HG02763 (cell line): ENCODE measurements at regions not wholly inside any gene's neighbourhood (a gene's known extent, or its start where the extent isn't known, plus 50 kb on each side); places are given as distances from the start of the nearest gene placed in this dataset.

Experiments used
- ATAC-seq: cut with Tn5 transposase; IDR thresholded peaks from one replicate; pipeline ENCODE4 v1.9.1; 2021; ENCODE audit warnings: mild to moderate bottlenecking, moderate library complexity; ENCODE audit not compliant: unreplicated experiment

GRCh38 chr13:103754783-103755182, 688.6 kb upstream of the SLC10A2 start:
- ATAC-seq: no peak

- no peak for ATAC-seq
Observed at GRCh38 chr13:103734837-103735236, 668.6 kb upstream of the SLC10A2 start.

- ATAC-seq: no peak
Observed at GRCh38 chr13:103731959-103732358, 665.7 kb upstream of the SLC10A2 start.

GRCh38 chr13:103730407-103730806, 664.2 kb upstream of the SLC10A2 start:
- no peak for ATAC-seq

- ATAC-seq: no peak
Observed at GRCh38 chr13:103726808-103727207, 660.6 kb upstream of the SLC10A2 start.

- no peak for ATAC-seq
Observed at GRCh38 chr13:103716718-103717117, 650.5 kb upstream of the SLC10A2 start.

GRCh38 chr13:103715335-103715734, 649.1 kb upstream of the SLC10A2 start:
- ATAC-seq: no peak

- no peak for ATAC-seq
Observed at GRCh38 chr13:103703246-103703645, 637.0 kb upstream of the SLC10A2 start.

GRCh38 chr13:103698000-103698399, 631.8 kb upstream of the SLC10A2 start:
- ATAC-seq: no peak

- no peak for ATAC-seq
Observed at GRCh38 chr13:103695320-103695719, 629.1 kb upstream of the SLC10A2 start.

GRCh38 chr13:103694471-103694870, 628.3 kb upstream of the SLC10A2 start:
- ATAC-seq: no peak

GRCh38 chr13:103694033-103694432, 627.8 kb upstream of the SLC10A2 start:
- ATAC-seq: no peak

GRCh38 chr13:103692442-103692841, 626.2 kb upstream of the SLC10A2 start:
- ATAC-seq: no peak

- no peak for ATAC-seq
Observed at GRCh38 chr13:103676329-103676728, 610.1 kb upstream of the SLC10A2 start.

- no peak for ATAC-seq
Observed at GRCh38 chr13:103671547-103671946, 605.3 kb upstream of the SLC10A2 start.

- no peak for ATAC-seq
Observed at GRCh38 chr13:103663996-103664395, 597.8 kb upstream of the SLC10A2 start.

- ATAC-seq: no peak
Observed at GRCh38 chr13:103656311-103656710, 590.1 kb upstream of the SLC10A2 start.

- no peak for ATAC-seq
Observed at GRCh38 chr13:103640606-103641005, 574.4 kb upstream of the SLC10A2 start.

GRCh38 chr13:103639326-103639725, 573.1 kb upstream of the SLC10A2 start:
- ATAC-seq: no peak

GRCh38 chr13:103638706-103639105, 572.5 kb upstream of the SLC10A2 start:
- no peak for ATAC-seq

GRCh38 chr13:103634066-103634465, 567.8 kb upstream of the SLC10A2 start:
- ATAC-seq: no peak

- no peak for ATAC-seq
Observed at GRCh38 chr13:103625194-103625593, 559.0 kb upstream of the SLC10A2 start.

GRCh38 chr13:103618151-103618550, 551.9 kb upstream of the SLC10A2 start:
- no peak for ATAC-seq

GRCh38 chr13:103615771-103616170, 549.6 kb upstream of the SLC10A2 start:
- no peak for ATAC-seq
